ENCODE measurements at regions not wholly inside any gene's neighbourhood (a gene's known extent, or its start where the extent isn't known, plus 50 kb on each side); places are given as distances from the start of the nearest gene placed in this dataset.
"Not testable (repeated sequence)": the region's sequence is repeated elsewhere in the genome, so short reads cannot be mapped to it uniquely, and the experiment has no call there.

- no peak for DNase-seq
Observed at GRCh38 chr5:29548262-29548661, 1645.2 kb upstream of the CDH6 start.

GRCh38 chr5:29547236-29547865 is 1646.1 kb upstream of the CDH6 start:
- DNase-seq, result no peak

GRCh38 chr5:29543501-29543900 is 1650.0 kb upstream of the CDH6 start:
- no peak for DNase-seq

GRCh38 chr5:29524227-29524626 is 1669.3 kb upstream of the CDH6 start:
- DNase-seq, result no peak

GRCh38 chr5:29518176-29518575 is 1675.3 kb upstream of the CDH6 start:
- DNase-seq, result no peak

- DNase-seq, result no peak
Observed at GRCh38 chr5:29516224-29516623, 1677.3 kb upstream of the CDH6 start.

GRCh38 chr5:29508131-29508530 is 1685.4 kb upstream of the CDH6 start:
- DNase-seq, result no peak

- DNase-seq, result no peak
Observed at GRCh38 chr5:29504411-29504810, 1689.1 kb upstream of the CDH6 start.

- no peak for DNase-seq
Observed at GRCh38 chr5:29498860-29499259, 1694.6 kb upstream of the CDH6 start.

GRCh38 chr5:29498412-29498811 is 1695.1 kb upstream of the CDH6 start:
- DNase-seq, result no peak

- no peak for DNase-seq
Observed at GRCh38 chr5:29485333-29485732, 1708.2 kb upstream of the CDH6 start.

- no peak for DNase-seq
Observed at GRCh38 chr5:29469581-29469980, 1723.9 kb upstream of the CDH6 start.

- no peak for DNase-seq
Observed at GRCh38 chr5:29462241-29462640, 1731.2 kb upstream of the CDH6 start.

GRCh38 chr5:29460971-29461559 is 1732.4 kb upstream of the CDH6 start:
- DNase-seq, result no peak

- DNase-seq, result not testable (repeated sequence)
Observed at GRCh38 chr5:29451004-29451403, 1742.5 kb upstream of the CDH6 start.

- no peak for DNase-seq
Observed at GRCh38 chr5:29414681-29415080, 1778.8 kb upstream of the CDH6 start.

GRCh38 chr5:29412979-29413378 is 1780.5 kb upstream of the CDH6 start:
- DNase-seq, result no peak

GRCh38 chr5:29402270-29402669 is 1791.2 kb upstream of the CDH6 start:
- no peak for DNase-seq

- no peak for DNase-seq
Observed at GRCh38 chr5:29389993-29390392, 1803.5 kb upstream of the CDH6 start.

- no peak for DNase-seq
Observed at GRCh38 chr5:29387384-29387783, 1806.1 kb upstream of the CDH6 start.

- DNase-seq, result no peak
Observed at GRCh38 chr5:29382780-29383179, 1810.7 kb upstream of the CDH6 start.

GRCh38 chr5:29380029-29380428 is 1813.5 kb upstream of the CDH6 start:
- no peak for DNase-seq

GRCh38 chr5:29379619-29380018 is 1813.9 kb upstream of the CDH6 start:
- no peak for DNase-seq

GRCh38 chr5:29378104-29378503 is 1815.4 kb upstream of the CDH6 start:
- no peak for DNase-seq

GRCh38 chr5:29370248-29370647 is 1823.2 kb upstream of the CDH6 start:
- no peak for DNase-seq
